ENCODE measurements at regions not wholly inside any gene's neighbourhood (a gene's known extent, or its start where the extent isn't known, plus 50 kb on each side); places are given as distances from the start of the nearest gene placed in this dataset.

GRCh38 chr4:159736411-159736810, 633.5 kb downstream of the RAPGEF2 start (continued):
- TF ChIP-seq ATF2 (IDR thresholded peaks at IDR 0.05; ENCODE audit: low read length) (no peak), SIRT6 (IDR thresholded peaks at IDR 0.05; ENCODE audit: low read length) (no peak)

Measured in H1 (cell line).